ENCODE measurements at regions not wholly inside any gene's neighbourhood (a gene's known extent, or its start where the extent isn't known, plus 50 kb on each side); places are given as distances from the start of the nearest gene placed in this dataset.

GRCh38 chr2:172215172-172215935 is 112.7 kb upstream of the DLX2 start:
- H3K27ac ChIP-seq (ENCODE audit: low read depth, low read length, poor library complexity, severe bottlenecking) = no peak overlapping the region
- H4K20me1 ChIP-seq (ENCODE audit: insufficient read depth, low read length) = no peaks in the 10 kb centered on the region
- no peaks in the 10 kb centered on the region for H3K79me2 ChIP-seq (ENCODE audit: insufficient read depth, low read depth, low read length)
- DNase-seq (ENCODE audit: low spot score) = no peak
- POLR2A ChIA-PET = no interaction called here
- intact Hi-C loops (cut with micrococcal nuclease; ENCODE audit: unreplicated experiment) = no loop called here
- H2AFZ ChIP-seq (ENCODE audit: low read length) = no peak overlapping the region
- no peaks in the 10 kb centered on the region for H3K9me2 ChIP-seq (ENCODE audit: insufficient read depth, low read length)
- no TSS peak for BruUV-seq (replicated peaks)
- H3K4me1 ChIP-seq (ENCODE audit: insufficient read depth, low read length, poor library complexity, severe bottlenecking) = no peaks in the 10 kb centered on the region
- H3K4me2 ChIP-seq (ENCODE audit: low read length) = no peak overlapping the region
- no peaks in the 10 kb centered on the region for H3K36me3 ChIP-seq (ENCODE audit: insufficient read depth, low read length)
- no peak for TF ChIP-seq EZH2phosphoT487 (IDR thresholded peaks at IDR 0.05; ENCODE audit: borderline replicate concordance, low read depth, low read length)
- TF ChIP-seq, protein P1, sequence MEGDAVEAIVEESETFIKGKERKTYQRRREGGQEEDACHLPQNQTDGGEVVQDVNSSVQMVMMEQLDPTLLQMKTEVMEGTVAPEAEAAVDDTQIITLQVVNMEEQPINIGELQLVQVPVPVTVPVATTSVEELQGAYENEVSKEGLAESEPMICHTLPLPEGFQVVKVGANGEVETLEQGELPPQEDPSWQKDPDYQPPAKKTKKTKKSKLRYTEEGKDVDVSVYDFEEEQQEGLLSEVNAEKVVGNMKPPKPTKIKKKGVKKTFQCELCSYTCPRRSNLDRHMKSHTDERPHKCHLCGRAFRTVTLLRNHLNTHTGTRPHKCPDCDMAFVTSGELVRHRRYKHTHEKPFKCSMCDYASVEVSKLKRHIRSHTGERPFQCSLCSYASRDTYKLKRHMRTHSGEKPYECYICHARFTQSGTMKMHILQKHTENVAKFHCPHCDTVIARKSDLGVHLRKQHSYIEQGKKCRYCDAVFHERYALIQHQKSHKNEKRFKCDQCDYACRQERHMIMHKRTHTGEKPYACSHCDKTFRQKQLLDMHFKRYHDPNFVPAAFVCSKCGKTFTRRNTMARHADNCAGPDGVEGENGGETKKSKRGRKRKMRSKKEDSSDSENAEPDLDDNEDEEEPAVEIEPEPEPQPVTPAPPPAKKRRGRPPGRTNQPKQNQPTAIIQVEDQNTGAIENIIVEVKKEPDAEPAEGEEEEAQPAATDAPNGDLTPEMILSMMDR (conservative IDR thresholded peaks at IDR 0.05; ENCODE audit: low read length) = no peak
- H3K4me3 ChIP-seq (ENCODE audit: low read depth, low read length, poor library complexity, severe bottlenecking) = no peak overlapping the region
- CTCF ChIA-PET (ENCODE audit: unreplicated experiment) = no interaction called here
- H3K9me3 ChIP-seq (ENCODE audit: low read length) = no peaks in the 10 kb centered on the region

DNA sequence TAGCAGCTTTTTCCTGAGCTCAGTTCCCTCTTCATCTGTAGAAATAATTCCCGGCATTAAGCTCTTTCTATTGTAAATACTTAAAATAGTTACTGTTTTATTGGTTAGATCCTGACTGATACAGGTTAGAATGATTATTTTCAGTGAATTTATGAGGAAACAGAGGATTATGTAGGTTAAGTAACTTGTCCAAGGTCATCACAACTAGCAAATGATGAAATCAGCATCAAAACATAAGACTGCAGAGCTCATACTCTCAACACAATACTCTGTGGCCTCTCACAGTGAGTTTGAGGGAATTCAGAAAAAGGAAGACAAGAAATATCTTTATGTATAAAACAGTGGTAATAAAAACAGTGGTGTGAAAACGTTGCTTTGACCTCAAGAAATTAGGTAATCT is 113.2 kb upstream of the DLX2 start:
- BruUV-seq (replicated peaks) = no TSS peak
- TF ChIP-seq, protein P1 (conservative IDR thresholded peaks at IDR 0.05; ENCODE audit: low read length) = no peak
- no peak for TF ChIP-seq EZH2phosphoT487 (IDR thresholded peaks at IDR 0.05; ENCODE audit: borderline replicate concordance, low read depth, low read length)
- H3K27ac ChIP-seq (ENCODE audit: low read depth, low read length, poor library complexity, severe bottlenecking) = no peak overlapping the region
- no peaks in the 10 kb centered on the region for H3K9me3 ChIP-seq (ENCODE audit: low read length)
- no peak for DNase-seq (ENCODE audit: low spot score)
- H3K79me2 ChIP-seq (ENCODE audit: insufficient read depth, low read depth, low read length) = no peaks in the 10 kb centered on the region
- H3K4me3 ChIP-seq (ENCODE audit: low read depth, low read length, poor library complexity, severe bottlenecking) = no peak overlapping the region
- H2AFZ ChIP-seq (ENCODE audit: low read length) = no peak overlapping the region
- H3K4me1 ChIP-seq (ENCODE audit: insufficient read depth, low read length, poor library complexity, severe bottlenecking) = no peaks in the 10 kb centered on the region
- H4K20me1 ChIP-seq (ENCODE audit: insufficient read depth, low read length) = no peaks in the 10 kb centered on the region
- intact Hi-C loops (cut with micrococcal nuclease; ENCODE audit: unreplicated experiment) = no loop called here
- CTCF ChIA-PET (ENCODE audit: unreplicated experiment) = no interaction called here
- no peaks in the 10 kb centered on the region for H3K36me3 ChIP-seq (ENCODE audit: insufficient read depth, low read length)
- no peaks in the 10 kb centered on the region for H3K9me2 ChIP-seq (ENCODE audit: insufficient read depth, low read length)
- no peak overlapping the region for H3K4me2 ChIP-seq (ENCODE audit: low read length)
- POLR2A ChIA-PET = no interaction called here

DNA sequence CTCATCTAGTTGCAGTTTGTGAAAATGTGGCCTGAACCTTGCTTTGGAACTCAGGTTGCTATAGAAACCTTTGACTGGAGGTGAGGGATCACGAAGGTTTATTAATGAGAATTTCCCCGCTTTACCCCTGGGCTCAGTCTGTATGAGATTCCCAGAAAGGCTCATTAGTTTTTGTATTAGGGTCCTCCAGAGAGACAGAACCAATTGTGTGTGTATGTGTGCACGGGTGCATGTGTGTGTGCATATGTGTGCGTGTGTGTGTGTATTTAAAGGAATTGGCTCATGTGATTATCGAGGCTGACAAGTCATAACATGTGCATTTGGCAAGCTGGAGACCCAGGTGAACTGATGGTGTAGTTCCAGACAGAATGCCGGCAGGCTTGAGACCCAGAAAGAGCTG is 113.8 kb upstream of the DLX2 start:
- TF ChIP-seq EZH2phosphoT487 (IDR thresholded peaks at IDR 0.05; ENCODE audit: borderline replicate concordance, low read depth, low read length) = no peak
- TF ChIP-seq, protein P1 (conservative IDR thresholded peaks at IDR 0.05; ENCODE audit: low read length) = no peak
- no peak overlapping the region for H3K4me2 ChIP-seq (ENCODE audit: low read length)
- CTCF ChIA-PET (ENCODE audit: unreplicated experiment) = no interaction called here
- no peaks in the 10 kb centered on the region for H4K20me1 ChIP-seq (ENCODE audit: insufficient read depth, low read length)
- intact Hi-C loops (cut with micrococcal nuclease; ENCODE audit: unreplicated experiment) = no loop called here
- no peaks in the 10 kb centered on the region for H3K4me1 ChIP-seq (ENCODE audit: insufficient read depth, low read length, poor library complexity, severe bottlenecking)
- no peak overlapping the region for H3K27ac ChIP-seq (ENCODE audit: low read depth, low read length, poor library complexity, severe bottlenecking)
- H3K9me3 ChIP-seq (ENCODE audit: low read length) = no peaks in the 10 kb centered on the region
- no peak overlapping the region for H2AFZ ChIP-seq (ENCODE audit: low read length)
- no peaks in the 10 kb centered on the region for H3K79me2 ChIP-seq (ENCODE audit: insufficient read depth, low read depth, low read length)
- no peaks in the 10 kb centered on the region for H3K36me3 ChIP-seq (ENCODE audit: insufficient read depth, low read length)
- H3K9me2 ChIP-seq (ENCODE audit: insufficient read depth, low read length) = no peaks in the 10 kb centered on the region
- H3K4me3 ChIP-seq (ENCODE audit: low read depth, low read length, poor library complexity, severe bottlenecking) = no peak overlapping the region
- DNase-seq (ENCODE audit: low spot score) = no peak
- POLR2A ChIA-PET = no interaction called here
- no TSS peak for BruUV-seq (replicated peaks)
